NCI-H1048 (cell line): ENCODE measurements at regions not wholly inside any gene's neighbourhood (a gene's known extent, or its start where the extent isn't known, plus 50 kb on each side); places are given as distances from the start of the nearest gene placed in this dataset.

Source experiments
- DNase-seq: peaks from one replicate; lab custom pipeline; 2025; lab: John Stamatoyannopoulos, UW

DNA sequence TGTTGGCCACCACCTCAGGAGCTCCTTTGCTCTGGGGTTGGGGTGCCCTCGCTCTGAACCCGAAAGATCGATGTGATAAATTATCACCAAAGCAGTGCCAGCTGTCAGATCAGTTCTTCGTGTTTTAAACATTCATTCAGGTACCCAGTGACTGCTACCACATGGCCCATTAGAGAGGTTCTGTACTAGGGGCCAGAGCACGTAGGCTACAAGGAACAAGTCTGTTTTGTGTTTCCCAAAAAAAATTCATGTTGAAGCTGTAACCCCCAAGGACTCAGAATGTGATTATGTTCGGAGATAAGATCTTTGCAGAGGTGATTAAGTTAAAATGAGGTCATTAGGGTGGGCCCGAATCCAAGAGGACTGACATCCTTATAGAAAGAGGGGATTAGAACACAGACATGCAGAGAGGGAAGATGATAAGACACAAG, 526.9 kb downstream of the NPHP4 start:
- DNase-seq = no peak

DNA sequence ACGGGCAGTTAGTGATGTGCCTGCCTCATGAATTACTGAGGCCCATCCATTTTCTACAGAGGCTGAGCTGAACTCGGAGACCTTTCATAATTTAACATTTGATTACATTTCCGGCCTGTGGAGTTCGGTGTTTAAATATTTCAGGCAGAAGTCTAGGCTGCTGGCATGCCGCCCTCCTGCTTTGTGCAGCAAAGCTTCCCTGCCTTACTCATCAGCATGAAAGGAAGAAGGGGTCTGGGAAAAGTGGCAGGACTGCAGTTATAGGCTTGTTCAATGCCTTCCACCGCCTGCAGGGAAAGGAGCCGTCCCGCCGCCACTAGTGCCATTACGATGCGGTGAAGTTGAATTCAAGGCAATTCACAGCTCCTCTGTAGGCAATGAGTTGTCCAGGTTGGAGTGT, 527.9 kb downstream of the NPHP4 start:
- no peak for DNase-seq

DNA sequence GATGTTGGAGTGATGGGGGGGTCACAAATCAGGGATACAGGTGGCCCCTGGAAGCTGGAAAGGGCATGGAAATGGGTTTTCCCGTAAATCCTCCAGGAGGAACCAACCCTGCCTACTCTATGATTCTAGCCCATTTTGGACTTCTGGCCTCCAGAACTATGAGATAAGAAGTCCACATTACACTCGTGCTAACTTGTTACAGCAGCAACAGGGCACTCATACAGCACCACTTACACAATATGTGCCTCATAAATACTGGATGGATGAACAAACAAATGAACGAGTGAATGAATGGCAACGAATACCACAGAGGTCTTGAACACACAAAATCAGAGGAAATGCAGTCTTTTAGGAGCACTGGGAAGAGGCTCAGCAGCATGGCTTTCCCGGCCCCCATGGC, 531.3 kb downstream of the NPHP4 start:
- no peak for DNase-seq

DNA sequence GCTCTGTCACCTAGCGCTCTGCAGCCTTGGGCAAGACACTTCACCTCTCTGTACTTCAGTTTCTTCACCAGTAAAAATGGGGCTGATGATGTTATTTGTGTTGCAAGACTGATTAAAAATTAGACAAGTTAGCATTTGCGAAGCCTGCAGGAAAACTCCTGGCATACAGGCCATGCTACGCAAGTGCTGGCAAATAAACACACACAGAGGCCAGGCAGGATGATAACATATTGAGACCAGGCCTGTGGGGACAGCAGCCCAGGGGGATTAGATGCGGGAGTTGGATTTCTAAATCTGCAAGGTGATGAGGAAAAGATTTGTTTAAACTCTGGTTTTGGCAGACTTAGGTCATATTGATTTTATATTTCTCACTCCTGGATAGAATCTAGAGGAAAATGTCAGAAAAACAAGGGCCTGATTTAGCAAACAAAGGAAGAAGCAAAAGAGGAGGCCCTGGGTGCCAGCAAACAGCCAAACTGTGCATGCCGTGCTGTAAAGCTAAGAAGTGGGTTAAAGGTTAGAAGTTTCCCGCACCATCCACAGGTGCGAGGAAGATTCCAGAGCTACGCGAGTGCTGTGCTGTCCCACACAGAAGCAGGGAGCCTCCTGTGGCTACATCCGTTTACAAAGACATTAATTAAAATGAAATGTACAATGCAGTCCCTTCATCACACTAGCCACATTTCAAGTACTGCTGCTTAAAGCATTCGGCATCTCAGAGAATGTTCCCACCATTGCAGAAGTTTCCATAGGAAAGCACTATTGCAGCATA, 532.2 kb downstream of the NPHP4 start:
- no peak for DNase-seq

DNA sequence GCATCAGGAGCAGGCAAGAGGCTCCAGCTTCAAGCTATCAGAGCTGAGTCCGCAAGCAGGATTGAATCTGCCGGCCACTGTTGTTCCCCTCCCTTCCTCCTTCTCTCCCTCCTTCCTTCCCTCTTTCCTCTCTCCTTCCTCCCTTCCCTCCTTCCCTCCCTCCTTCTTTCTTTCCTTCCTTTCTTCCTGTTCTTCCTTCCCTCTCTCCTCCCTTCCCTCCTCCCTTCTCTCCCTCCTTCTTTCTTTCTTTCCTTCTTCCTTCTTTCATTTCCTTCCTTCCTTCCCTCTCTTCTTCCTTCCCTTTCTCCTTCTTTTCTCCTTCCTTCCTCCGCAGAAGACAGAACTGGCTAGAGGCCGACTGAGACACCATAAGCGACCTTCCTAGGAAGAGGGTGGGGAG, 534.0 kb downstream of the NPHP4 start:
- DNase-seq = no peak

DNA sequence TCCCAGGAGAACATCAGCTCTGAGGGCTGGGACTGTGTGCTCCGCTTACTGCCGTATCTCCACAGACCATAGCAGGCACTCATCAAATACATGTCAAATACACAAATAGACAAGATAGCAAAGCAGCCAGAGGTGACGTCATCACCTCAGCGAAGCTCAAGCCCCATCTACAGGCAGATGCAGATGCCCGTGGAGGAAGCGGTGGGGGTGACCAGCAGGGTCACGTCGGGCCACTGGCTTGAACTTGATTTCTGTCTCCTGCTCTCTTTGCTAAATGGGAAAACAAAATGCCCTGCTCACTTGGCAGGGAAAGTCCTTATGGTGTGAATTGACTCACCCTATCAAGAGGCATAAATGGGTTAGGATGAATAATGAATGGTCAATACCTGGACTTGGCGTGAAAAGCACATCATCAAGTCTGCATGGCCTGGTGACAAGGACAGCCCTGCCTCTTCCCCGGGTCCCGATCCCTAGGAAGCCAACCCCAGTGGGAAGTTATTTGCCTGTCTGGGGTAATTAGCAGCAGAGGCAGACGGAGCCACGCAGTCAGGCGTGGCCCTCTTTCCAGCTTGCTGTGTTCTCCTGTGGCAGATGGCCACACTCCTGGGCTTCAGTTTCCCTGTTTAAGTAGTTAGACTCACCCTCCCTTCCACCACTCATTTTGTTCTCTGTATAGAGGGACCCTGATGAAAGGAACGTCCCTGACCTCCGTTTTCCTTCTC, 536.0 kb downstream of the NPHP4 start:
- DNase-seq = no peak

DNA sequence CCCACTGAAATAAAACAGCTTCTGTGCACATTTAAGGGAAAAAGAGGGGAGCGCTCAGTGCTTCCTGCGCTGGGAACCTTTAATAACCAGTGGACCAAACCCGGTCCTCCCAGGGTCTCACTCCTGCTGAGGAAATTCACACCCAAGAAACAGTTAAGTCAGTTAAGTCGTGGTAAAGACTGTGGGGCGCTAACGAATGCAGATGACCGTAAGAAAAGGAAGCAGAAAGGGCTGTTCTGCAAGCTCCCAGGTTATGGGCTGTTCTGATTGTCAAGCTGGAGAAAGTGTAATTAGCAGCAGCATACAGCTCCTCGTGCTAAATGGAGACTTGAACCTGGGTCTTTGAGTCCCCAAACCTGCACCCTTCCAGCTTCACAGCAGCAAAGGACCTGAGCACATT, 536.6 kb downstream of the NPHP4 start:
- no peak for DNase-seq

DNA sequence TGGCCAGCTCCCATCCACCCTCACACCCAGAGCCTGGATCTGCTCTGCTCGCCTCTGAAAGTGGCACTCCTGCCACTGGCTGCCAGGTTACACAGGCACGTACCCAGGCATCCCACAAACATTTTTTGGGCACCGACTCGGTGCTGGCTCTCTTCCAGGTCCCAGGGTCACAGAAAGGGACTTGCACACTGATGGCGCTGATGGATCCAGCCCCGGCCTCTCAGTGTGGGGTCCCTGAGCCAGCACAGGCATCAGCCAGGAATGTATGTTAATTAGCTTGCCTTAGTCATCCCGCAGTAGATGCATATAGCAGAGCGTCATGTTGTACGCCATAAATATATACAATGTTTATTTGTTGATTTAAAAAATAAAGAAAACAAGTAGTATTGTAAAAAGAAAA, 537.2 kb downstream of the NPHP4 start:
- no peak for DNase-seq

DNA sequence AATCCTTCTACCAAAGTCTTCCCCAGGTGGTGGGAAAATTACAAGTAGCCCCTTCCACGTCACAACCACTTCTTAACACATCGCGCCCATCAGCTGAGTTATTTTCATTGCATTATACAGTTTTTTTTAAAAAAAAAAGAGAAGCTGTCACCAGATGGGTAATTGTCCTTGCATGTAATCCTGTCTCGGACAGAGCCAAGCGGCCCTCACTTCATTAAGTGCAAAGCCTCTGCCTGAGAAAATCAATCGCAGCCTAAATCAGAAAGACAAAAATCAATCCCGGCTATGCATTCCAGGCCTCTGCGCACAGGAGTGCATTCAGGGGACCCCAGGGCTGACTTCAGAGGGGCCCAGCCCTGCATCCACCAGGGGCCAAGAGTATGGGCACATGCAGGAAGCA, 538.9 kb downstream of the NPHP4 start:
- no peak for DNase-seq

DNA sequence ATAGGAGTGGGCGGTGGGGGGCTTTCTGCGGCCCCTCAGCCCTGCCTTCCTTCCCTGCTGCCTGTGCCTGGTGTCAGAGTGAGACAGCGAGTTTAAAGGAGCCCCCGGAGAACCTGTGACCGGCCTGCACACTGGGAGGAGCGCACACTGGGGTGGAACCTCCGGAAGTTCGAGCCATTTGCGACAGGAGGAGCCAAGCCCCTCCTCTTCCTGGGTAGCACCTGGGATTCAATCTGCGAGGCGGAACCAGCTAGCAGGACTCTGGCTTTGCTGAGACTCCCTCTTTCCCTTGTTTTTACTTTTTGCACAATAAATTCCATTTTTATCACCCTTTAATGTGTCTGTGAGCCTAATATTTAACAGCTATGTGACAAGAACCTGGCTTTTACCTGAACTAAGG, 540.6 kb downstream of the NPHP4 start:
- no peak for DNase-seq

DNA sequence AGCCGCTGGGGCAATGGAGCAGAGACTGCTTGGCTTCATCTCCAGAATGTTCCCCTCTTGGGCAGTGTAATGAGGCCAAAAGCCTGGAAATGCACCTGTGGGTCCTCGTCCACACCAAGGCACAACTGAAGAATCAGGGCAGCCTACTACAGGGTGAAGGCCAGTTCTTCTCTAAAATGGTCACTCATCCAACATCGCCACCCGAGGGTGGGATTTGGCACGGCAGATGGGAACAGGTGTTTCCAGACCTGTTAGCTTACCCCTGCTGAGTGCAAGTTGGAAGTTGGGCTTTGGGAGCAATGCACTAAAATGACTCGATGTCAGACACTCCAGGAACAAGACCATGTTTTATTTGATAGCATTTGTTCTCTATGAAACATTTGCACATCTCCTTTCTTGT, 543.7 kb downstream of the NPHP4 start:
- no peak for DNase-seq

DNA sequence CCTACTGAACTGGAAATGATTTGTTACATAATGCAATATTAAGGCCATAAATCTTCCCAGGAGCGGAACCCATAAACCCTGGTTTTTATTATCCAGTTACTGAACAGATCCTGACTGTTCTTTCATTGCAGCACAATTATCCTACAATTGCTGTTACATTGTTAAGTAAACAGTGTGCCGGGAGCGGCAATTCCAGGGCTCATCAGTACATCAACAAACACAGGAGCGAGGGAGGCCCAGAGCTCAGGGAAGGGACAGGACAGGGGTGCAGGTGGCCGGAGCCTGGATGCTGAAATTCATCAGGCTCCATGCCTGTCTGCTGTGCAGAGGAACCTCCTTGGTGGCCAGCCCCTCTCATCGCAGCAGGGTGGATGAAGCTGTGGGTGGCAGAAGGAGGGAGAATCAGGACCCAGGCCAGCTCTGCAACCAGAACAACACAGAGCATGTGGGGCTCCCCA, 544.7 kb downstream of the NPHP4 start:
- DNase-seq = no peak

DNA sequence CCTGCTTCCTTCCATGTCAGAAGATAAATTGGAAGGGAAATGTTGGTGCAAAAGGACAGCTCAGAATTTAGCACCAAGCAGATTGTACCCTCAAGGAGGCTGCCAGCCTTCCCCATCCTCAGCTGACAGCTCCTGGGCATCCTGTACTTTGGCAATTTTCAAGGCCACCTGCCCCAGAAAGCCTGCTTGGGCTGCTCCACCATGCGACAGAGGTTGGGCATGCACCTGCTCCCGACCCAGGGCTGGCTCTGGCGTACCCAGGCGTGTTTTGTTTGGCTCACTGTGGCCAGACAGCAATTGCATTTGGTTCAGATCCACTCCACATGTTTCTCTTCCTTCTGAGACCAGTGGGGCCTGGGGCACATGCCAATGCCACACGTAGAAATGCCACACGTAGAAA, 547.8 kb downstream of the NPHP4 start:
- no peak for DNase-seq

DNA sequence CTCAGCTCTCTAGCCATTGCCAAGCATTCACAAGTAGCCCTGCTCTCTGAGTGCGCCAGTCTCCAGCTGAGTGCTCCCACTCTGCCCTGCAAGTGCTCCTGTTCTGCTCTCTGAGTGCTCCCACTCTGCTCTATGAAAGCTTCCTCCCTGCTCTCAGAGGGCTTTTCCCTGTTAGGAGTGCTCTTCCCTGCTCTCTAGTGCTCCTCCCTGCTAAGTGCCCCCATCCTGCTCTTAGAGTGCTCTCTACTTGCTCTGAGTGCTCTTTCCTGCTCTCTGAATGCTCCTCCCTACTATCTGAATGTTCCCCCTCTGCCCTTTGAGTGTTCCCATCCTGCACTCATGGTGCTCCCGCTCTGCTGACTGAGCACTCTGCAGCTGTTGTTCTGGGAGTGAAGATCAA, 555.4 kb downstream of the NPHP4 start:
- DNase-seq = no peak

DNA sequence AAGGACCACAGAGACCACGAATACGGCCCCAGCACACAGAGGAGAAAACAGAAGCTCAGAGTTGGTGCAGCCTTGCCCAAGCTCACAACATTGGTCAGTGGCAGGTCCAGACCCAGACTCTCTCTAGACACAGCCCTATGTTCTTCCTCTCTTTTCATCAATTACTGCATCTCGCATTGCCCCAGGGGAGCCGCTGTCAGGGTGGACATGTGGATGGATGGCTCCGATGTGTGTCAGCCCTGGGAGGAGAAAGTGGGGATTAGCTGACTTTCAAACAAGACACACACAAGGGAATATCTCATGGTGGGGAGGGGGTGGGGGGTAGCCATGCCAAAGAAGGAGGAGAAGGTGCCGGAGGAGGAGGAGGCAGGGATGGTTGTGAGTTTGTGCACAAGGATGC, 556.8 kb downstream of the NPHP4 start:
- no peak for DNase-seq

DNA sequence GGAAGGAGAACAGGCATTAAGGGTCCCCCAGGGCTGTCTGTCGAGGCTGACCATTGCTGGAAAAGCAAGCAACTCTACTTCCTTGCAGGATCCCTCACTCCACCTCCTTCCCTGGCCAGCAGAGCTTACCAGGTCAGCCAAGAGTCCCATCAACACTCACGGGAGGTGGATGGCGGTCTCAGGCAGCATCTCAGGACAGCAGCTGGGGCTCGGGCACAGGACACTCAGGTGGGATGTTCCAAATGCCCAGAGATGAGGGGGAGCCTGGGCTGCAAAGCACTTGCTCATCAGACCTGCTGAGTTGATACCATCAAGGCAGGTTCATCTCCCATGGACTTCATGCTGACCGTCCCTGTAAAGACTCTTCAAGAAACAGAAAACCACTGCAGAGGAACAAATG, 559.8 kb downstream of the NPHP4 start:
- no peak for DNase-seq

DNA sequence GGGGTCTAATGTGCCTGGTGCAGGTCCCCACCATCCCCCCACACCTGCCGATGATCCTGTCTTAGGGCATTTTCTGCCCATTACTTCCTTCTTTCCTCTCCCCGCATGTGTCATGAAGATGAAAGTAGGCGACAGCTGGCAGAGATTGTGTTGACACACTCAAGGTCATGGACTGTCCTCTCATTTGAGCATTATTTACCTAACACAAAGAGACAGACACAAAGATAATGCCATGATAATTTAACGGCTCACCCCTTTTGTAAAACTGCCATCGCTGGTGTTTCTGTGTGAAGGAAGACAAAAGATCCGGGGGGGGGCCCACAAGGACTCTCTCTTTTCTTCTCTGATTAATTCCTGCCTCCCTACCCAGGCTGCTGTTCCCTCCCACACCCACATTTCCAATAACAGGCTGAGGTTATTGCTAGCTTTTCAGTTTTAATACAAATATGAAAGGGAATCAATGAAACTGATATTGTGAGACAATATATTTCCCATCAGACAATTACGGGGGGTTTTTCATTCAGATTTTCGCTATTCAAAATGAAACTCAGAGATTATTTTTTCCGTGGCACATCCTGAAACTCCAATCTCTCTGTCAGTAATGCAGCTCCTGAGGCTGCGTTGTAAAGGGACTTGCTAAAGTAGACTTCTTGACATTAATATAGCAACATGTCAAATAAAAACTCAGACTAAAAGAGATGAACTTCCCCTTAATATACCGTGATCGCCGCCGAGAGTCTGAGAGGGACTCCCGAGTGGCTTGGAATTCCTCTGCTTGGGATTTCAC, 561.1 kb downstream of the NPHP4 start:
- no peak for DNase-seq

DNA sequence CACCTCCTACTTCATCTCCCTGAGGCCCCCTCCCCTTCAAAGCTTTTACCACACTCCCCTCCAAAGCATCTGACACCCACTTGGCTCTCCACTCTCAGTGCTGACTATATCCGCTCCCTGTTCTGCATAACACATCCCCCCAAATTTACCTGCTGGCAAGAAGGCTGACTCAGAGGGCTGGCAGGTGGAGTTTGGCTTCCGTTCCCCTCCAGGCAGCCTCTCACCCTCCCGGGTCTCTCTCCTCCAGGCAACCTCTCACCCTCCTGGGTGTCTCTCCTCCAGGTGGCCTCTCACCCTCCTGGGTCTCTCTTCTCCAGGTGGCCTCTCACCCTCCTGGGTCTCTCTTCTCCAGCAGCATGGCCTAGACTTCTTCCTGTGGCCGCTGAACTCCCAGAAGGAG, 562.1 kb downstream of the NPHP4 start:
- DNase-seq = no peak

DNA sequence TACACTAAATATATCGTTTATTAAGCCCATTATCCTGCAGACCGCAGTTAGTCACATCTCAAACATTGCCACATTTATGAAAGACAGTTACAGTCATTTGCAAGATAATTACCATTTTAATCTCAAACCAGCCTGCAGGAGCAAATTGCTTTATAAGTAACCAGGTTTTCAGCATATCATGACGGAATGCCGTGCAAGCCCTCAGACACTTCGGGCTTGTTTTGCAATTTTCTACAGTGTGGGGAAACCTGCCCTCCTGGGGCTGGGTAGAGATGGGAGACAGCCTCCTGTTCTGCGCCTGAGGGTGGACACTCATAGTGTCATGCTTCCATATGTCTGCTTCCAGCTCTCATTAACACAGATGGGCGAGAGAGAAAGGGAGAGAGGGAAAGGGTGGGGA, 563.9 kb downstream of the NPHP4 start:
- DNase-seq = no peak

DNA sequence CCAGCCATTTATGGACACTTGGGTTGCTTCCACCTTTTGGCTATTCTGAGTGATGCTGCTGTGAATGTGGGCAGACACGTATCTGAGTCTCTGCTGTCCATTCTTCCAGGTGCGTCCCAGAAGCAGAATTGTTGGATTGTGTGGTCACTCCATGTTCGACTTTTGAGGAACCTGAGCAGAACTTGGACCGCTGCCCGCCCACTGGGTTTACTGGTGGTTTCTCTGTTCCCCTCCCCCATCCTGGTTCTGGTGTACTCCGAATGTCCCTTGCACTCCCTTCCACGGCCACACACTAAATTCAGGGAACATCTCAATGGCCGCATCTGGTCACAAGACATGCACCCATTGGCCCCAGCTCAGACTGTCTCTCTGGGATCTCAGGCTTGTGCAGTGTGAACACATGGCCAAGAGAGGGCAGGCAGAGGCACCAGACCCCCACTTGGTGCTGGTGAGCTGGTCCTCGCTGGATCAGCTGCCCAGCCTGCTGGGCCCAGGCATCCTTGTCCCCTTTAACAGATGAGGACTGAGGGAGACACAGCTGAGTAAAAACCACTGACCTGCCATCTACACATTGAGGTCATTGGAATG, 565.1 kb downstream of the NPHP4 start:
- no peak for DNase-seq

DNA sequence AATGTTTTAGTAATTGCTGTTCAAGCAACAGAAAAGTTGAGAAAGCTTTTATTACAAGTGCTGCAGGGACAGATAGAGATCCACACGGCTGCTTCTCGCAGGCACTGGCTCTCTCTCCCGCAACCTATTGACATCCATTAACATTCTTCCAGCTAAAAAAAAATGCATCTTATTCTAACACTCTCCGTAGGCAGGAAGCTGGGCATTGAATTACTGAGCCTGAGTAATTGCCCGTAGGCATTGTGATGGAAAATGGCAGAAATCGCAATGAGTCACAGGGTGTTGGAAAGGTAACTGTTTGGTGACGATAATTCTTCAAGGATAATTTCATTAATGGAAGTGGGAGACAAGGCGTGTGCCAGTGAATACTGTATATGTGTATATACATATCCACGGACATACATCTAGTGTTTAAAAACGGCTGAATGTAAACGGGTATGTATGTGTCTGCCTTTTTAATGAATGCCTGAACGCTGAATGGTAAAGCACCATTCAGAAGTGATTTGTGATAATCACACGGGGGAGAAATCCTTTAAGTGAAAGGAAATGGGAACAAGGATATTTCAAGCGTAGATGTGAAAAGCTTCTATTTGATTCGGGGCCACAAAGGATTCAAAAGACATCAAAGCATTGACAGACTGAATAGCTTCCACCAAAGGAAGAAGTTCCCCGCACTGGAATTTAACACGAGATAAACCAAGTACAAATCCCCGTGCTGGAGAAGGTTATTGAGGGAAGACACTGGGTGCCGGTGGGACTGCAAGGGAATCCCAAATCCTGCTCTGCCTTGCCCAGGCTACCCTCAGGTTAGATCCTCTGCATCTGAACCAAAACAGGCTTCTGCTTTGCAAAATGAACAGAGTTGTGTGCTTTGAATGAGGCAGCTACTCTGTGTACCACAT, 567.2 kb downstream of the NPHP4 start:
- DNase-seq = no peak
